Activated naive CD8-positive, alpha-beta T cell treated with anti-CD3 and anti-CD28 coated beads, Interleukin-2, amount 10 ng/mL, durations not matched to agents 7 days and 5 days (primary cell): ENCODE measurements at regions not wholly inside any gene's neighbourhood (a gene's known extent, or its start where the extent isn't known, plus 50 kb on each side); places are given as distances from the start of the nearest gene placed in this dataset.

ENCODE experiments used
- ATAC-seq: fragments of 150-1000 bp; cut with Tn5 transposase; one replicate; pipeline ENCODE4 v1.10.0; 2021; ENCODE audit warnings: low read depth, moderate library complexity
- POLR2A ChIA-PET: fragments of 350-600 bp; sonication (Branson Sonifier 250); formaldehyde crosslinking; loops from one replicate; lab custom pipeline; 2021; ENCODE audit warnings: antibody characterized with exemption; lab: Charles Lee
- DNase-seq: peaks from one replicate; pipeline ENCODE4 v3.0.0; 2021
- H3K27ac Mint-ChIP-seq: one replicate; pipeline ENCODE4 v1.8.0; 2022; ENCODE audit warnings: mild to moderate bottlenecking, mixed read lengths
- H3K27me3 Mint-ChIP-seq: one replicate; pipeline ENCODE4 v1.8.0; 2022; ENCODE audit warnings: mild to moderate bottlenecking, moderate library complexity, mixed read lengths
- H3K36me3 Mint-ChIP-seq: one replicate; pipeline ENCODE4 v1.8.0; 2021; ENCODE audit warnings: mild to moderate bottlenecking, mixed read lengths
- H3K4me1 Mint-ChIP-seq: one replicate; pipeline ENCODE4 v1.8.0; 2021; ENCODE audit warnings: mixed read lengths
- H3K4me3 Mint-ChIP-seq: one replicate; pipeline ENCODE4 v1.8.0; 2022; ENCODE audit warnings: mild to moderate bottlenecking, moderate library complexity, mixed read lengths
- H3K9me3 Mint-ChIP-seq: one replicate; pipeline ENCODE4 v1.8.0; 2021; ENCODE audit warnings: mixed read lengths

- DNase-seq (no peak), ATAC-seq (no peak)
- Mint-ChIP-seq H3K36me3 (no peaks in the 10 kb centered on the region), H3K4me1 (no peaks in the 10 kb centered on the region), H3K27me3 (peaks cover 9% of the 10 kb centered on the region), H3K9me3 (no peaks in the 10 kb centered on the region), H3K27ac (no peak overlapping the region), H3K4me3 (no peak overlapping the region)
- POLR2A ChIA-PET, result no interaction called here
These were observed 254.8 kb downstream of the FOXL1 start for GRCh38 chr16:86833136-86833535.

- no peak overlapping the region for H3K4me3 Mint-ChIP-seq
- POLR2A ChIA-PET, result no interaction called here
- H3K4me1 Mint-ChIP-seq, result no peaks in the 10 kb centered on the region
- no peaks in the 10 kb centered on the region for H3K9me3 Mint-ChIP-seq
- H3K36me3 Mint-ChIP-seq, result no peaks in the 10 kb centered on the region
- ATAC-seq (no peak), DNase-seq (no peak)
- H3K27ac Mint-ChIP-seq, result no peak overlapping the region
- peaks cover 7% of the 10 kb centered on the region for H3K27me3 Mint-ChIP-seq
These were observed 256.2 kb downstream of the FOXL1 start for GRCh38 chr16:86834451-86835035.

GRCh38 chr16:86835982-86836381, 257.6 kb downstream of the FOXL1 start:
- H3K9me3 Mint-ChIP-seq, result no peaks in the 10 kb centered on the region
- H3K36me3 Mint-ChIP-seq, result no peaks in the 10 kb centered on the region
- H3K27ac Mint-ChIP-seq, result no peak overlapping the region
- H3K4me3 Mint-ChIP-seq, result no peak overlapping the region
- ATAC-seq, result no peak
- H3K4me1 Mint-ChIP-seq, result no peaks in the 10 kb centered on the region
- DNase-seq, result no peak
- POLR2A ChIA-PET, result no interaction called here
- H3K27me3 Mint-ChIP-seq, result peaks cover 7% of the 10 kb centered on the region

- POLR2A ChIA-PET, result no interaction called here
- H3K4me1 Mint-ChIP-seq, result no peaks in the 10 kb centered on the region
- H3K27ac Mint-ChIP-seq, result no peak overlapping the region
- ATAC-seq (no peak), DNase-seq (no peak)
- no peaks in the 10 kb centered on the region for H3K9me3 Mint-ChIP-seq
- H3K4me3 Mint-ChIP-seq, result no peak overlapping the region
- H3K36me3 Mint-ChIP-seq, result no peaks in the 10 kb centered on the region
- H3K27me3 Mint-ChIP-seq, result peaks cover 7% of the 10 kb centered on the region
These were observed 258.3 kb downstream of the FOXL1 start for GRCh38 chr16:86836503-86837129.

GRCh38 chr16:86843812-86844211, 265.5 kb downstream of the FOXL1 start:
- DNase-seq (no peak), ATAC-seq (no peak)
- H3K27ac Mint-ChIP-seq, result no peak overlapping the region
- H3K9me3 Mint-ChIP-seq, result peaks cover 2% of the 10 kb centered on the region
- POLR2A ChIA-PET, result no interaction called here
- H3K4me1 Mint-ChIP-seq, result no peaks in the 10 kb centered on the region
- no peaks in the 10 kb centered on the region for H3K36me3 Mint-ChIP-seq
- no peaks in the 10 kb centered on the region for H3K27me3 Mint-ChIP-seq
- no peak overlapping the region for H3K4me3 Mint-ChIP-seq

- Mint-ChIP-seq H3K4me3 (no peak overlapping the region), H3K4me1 (no peaks in the 10 kb centered on the region), H3K36me3 (no peaks in the 10 kb centered on the region), H3K27ac (no peak overlapping the region), H3K9me3 (peaks cover 2% of the 10 kb centered on the region), H3K27me3 (no peaks in the 10 kb centered on the region)
- no peak for ATAC-seq
- POLR2A ChIA-PET, result no interaction called here
- DNase-seq, result no peak
These were observed 266.3 kb downstream of the FOXL1 start for GRCh38 chr16:86844695-86845094.

- Mint-ChIP-seq H3K27me3 (no peaks in the 10 kb centered on the region), H3K4me3 (no peak overlapping the region)
These were observed 267.8 kb downstream of the FOXL1 start for GRCh38 chr16:86846136-86846535.

GRCh38 chr16:86848821-86849220, 270.5 kb downstream of the FOXL1 start:
- Mint-ChIP-seq H3K4me1 (no peaks in the 10 kb centered on the region), H3K36me3 (no peaks in the 10 kb centered on the region), H3K9me3 (peaks cover 1% of the 10 kb centered on the region), H3K27me3 (no peaks in the 10 kb centered on the region), H3K4me3 (no peak overlapping the region), H3K27ac (no peak overlapping the region)
- ATAC-seq (no peak), DNase-seq (no peak)
- POLR2A ChIA-PET, result no interaction called here

More at GRCh38 chr16:86846136-86846535, 267.8 kb downstream of the FOXL1 start:
- no peak overlapping the region for H3K27ac Mint-ChIP-seq
- POLR2A ChIA-PET, result no interaction called here
- ATAC-seq (no peak), DNase-seq (no peak)
- no peaks in the 10 kb centered on the region for H3K4me1 Mint-ChIP-seq
- H3K36me3 Mint-ChIP-seq, result no peaks in the 10 kb centered on the region
- peaks cover 2% of the 10 kb centered on the region for H3K9me3 Mint-ChIP-seq

GRCh38 chr16:86850670-86851069, 272.3 kb downstream of the FOXL1 start:
- Mint-ChIP-seq H3K9me3 (no peaks in the 10 kb centered on the region), H3K27me3 (no peaks in the 10 kb centered on the region), H3K27ac (no peak overlapping the region), H3K36me3 (no peaks in the 10 kb centered on the region), H3K4me1 (no peaks in the 10 kb centered on the region), H3K4me3 (no peak overlapping the region)
- DNase-seq, result no peak
- ATAC-seq, result no peak
- POLR2A ChIA-PET, result no interaction called here

- Mint-ChIP-seq H3K36me3 (no peaks in the 10 kb centered on the region), H3K27me3 (no peaks in the 10 kb centered on the region), H3K4me1 (no peaks in the 10 kb centered on the region), H3K9me3 (no peaks in the 10 kb centered on the region), H3K4me3 (no peak overlapping the region), H3K27ac (no peak overlapping the region)
- DNase-seq (no peak), ATAC-seq (no peak)
- POLR2A ChIA-PET, result no interaction called here
These were observed 273.8 kb downstream of the FOXL1 start for GRCh38 chr16:86852135-86852534.

GRCh38 chr16:86854058-86854621, 275.8 kb downstream of the FOXL1 start:
- H3K27me3 Mint-ChIP-seq, result no peaks in the 10 kb centered on the region
- POLR2A ChIA-PET, result no interaction called here
- no peaks in the 10 kb centered on the region for H3K9me3 Mint-ChIP-seq
- ATAC-seq, result no peak
- no peak for DNase-seq
- no peaks in the 10 kb centered on the region for H3K4me1 Mint-ChIP-seq
- H3K36me3 Mint-ChIP-seq, result no peaks in the 10 kb centered on the region
- H3K4me3 Mint-ChIP-seq, result no peak overlapping the region
- H3K27ac Mint-ChIP-seq, result no peak overlapping the region

GRCh38 chr16:86854626-86855294, 276.4 kb downstream of the FOXL1 start:
- Mint-ChIP-seq H3K27ac (no peak overlapping the region), H3K27me3 (no peaks in the 10 kb centered on the region), H3K4me1 (no peaks in the 10 kb centered on the region), H3K4me3 (no peak overlapping the region), H3K9me3 (no peaks in the 10 kb centered on the region), H3K36me3 (no peaks in the 10 kb centered on the region)
- no peak for ATAC-seq
- no peak for DNase-seq
- POLR2A ChIA-PET, result no interaction called here

- Mint-ChIP-seq H3K4me1 (no peaks in the 10 kb centered on the region), H3K9me3 (no peaks in the 10 kb centered on the region), H3K27ac (no peak overlapping the region), H3K36me3 (no peaks in the 10 kb centered on the region), H3K4me3 (no peak overlapping the region), H3K27me3 (no peaks in the 10 kb centered on the region)
- DNase-seq (no peak), ATAC-seq (no peak)
- POLR2A ChIA-PET, result no interaction called here
These were observed 278.7 kb downstream of the FOXL1 start for GRCh38 chr16:86856946-86857586.
